ENCODE measurements at regions not wholly inside any gene's neighbourhood (a gene's known extent, or its start where the extent isn't known, plus 50 kb on each side); places are given as distances from the start of the nearest gene placed in this dataset.

DNA sequence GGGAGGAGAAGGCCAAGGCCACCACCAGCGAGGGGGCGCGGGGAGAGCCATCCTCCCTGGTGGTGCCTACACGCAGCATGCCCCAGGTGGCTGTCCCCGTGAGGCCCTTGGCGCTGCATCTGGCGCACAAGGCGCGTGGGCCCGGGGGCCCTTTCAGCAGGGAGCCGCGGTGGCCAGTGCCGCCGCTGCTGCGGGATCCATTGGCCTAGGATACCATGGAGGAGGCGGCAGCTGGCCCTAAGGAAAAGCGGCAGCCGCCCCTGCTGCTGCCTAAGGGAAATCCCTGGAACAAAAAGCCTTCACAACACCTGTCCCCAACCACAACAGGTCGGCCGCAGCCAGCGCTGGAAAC is 1059.6 kb downstream of the TECRL start:
- TF ChIP-seq, protein P1, sequence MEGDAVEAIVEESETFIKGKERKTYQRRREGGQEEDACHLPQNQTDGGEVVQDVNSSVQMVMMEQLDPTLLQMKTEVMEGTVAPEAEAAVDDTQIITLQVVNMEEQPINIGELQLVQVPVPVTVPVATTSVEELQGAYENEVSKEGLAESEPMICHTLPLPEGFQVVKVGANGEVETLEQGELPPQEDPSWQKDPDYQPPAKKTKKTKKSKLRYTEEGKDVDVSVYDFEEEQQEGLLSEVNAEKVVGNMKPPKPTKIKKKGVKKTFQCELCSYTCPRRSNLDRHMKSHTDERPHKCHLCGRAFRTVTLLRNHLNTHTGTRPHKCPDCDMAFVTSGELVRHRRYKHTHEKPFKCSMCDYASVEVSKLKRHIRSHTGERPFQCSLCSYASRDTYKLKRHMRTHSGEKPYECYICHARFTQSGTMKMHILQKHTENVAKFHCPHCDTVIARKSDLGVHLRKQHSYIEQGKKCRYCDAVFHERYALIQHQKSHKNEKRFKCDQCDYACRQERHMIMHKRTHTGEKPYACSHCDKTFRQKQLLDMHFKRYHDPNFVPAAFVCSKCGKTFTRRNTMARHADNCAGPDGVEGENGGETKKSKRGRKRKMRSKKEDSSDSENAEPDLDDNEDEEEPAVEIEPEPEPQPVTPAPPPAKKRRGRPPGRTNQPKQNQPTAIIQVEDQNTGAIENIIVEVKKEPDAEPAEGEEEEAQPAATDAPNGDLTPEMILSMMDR (IDR thresholded peaks at IDR 0.05), result no peak
- TF ChIP-seq EP300 (IDR thresholded peaks at IDR 0.05) (no peak), POLR2A (IDR thresholded peaks at IDR 0.05) (no peak)
